ENCODE measurements at regions not wholly inside any gene's neighbourhood (a gene's known extent, or its start where the extent isn't known, plus 50 kb on each side); places are given as distances from the start of the nearest gene placed in this dataset.
"Not testable (repeated sequence)": the region's sequence is repeated elsewhere in the genome, so short reads cannot be mapped to it uniquely, and the experiment has no call there.

GRCh38 chr5:152026328-152027024, 101.8 kb upstream of the GLRA1 start:
- not testable (repeated sequence) for DNase-seq

GRCh38 chr5:152016421-152016820, 91.8 kb upstream of the GLRA1 start:
- DNase-seq: no peak

- DNase-seq: no peak
These were observed 83.1 kb upstream of the GLRA1 start for GRCh38 chr5:152007653-152008335.

GRCh38 chr5:152004095-152004494, 79.4 kb upstream of the GLRA1 start:
- DNase-seq: no peak
